HG02678 (cell line): ENCODE measurements at regions not wholly inside any gene's neighbourhood (a gene's known extent, or its start where the extent isn't known, plus 50 kb on each side); places are given as distances from the start of the nearest gene placed in this dataset.
"Not testable (repeated sequence)": the region's sequence is repeated elsewhere in the genome, so short reads cannot be mapped to it uniquely, and the experiment has no call there.

Source experiments
- ATAC-seq: cut with Tn5 transposase; IDR thresholded peaks from one replicate; pipeline ENCODE4 v1.9.1; 2021; ENCODE audit warnings: mild to moderate bottlenecking, moderate library complexity; ENCODE audit not compliant: unreplicated experiment

- no peak for ATAC-seq
Observed at GRCh38 chr1:181318858-181319235, 164.5 kb upstream of the CACNA1E start.

- ATAC-seq = no peak
Observed at GRCh38 chr1:181319907-181320306, 163.4 kb upstream of the CACNA1E start.

GRCh38 chr1:181324797-181325616, 158.3 kb upstream of the CACNA1E start:
- no peak for ATAC-seq

- not testable (repeated sequence) for ATAC-seq
Observed at GRCh38 chr1:181325765-181326164, 157.6 kb upstream of the CACNA1E start.

GRCh38 chr1:181326348-181326747, 157.0 kb upstream of the CACNA1E start:
- no peak for ATAC-seq

- no peak for ATAC-seq
Observed at GRCh38 chr1:181327796-181328195, 155.5 kb upstream of the CACNA1E start.

- no peak for ATAC-seq
Observed at GRCh38 chr1:181334724-181335123, 148.6 kb upstream of the CACNA1E start.

GRCh38 chr1:181335631-181336030, 147.7 kb upstream of the CACNA1E start:
- ATAC-seq = no peak

GRCh38 chr1:181341026-181341632, 142.2 kb upstream of the CACNA1E start:
- no peak for ATAC-seq

- ATAC-seq = no peak
Observed at GRCh38 chr1:181344091-181344490, 139.2 kb upstream of the CACNA1E start.

GRCh38 chr1:181345146-181345545, 138.2 kb upstream of the CACNA1E start:
- ATAC-seq = no peak

GRCh38 chr1:181347495-181348390, 135.6 kb upstream of the CACNA1E start:
- ATAC-seq = no peak

- ATAC-seq = no peak
Observed at GRCh38 chr1:181349512-181349911, 133.8 kb upstream of the CACNA1E start.

GRCh38 chr1:181350131-181350530, 133.2 kb upstream of the CACNA1E start:
- ATAC-seq = no peak

- ATAC-seq = no peak
Observed at GRCh38 chr1:181351740-181352139, 131.6 kb upstream of the CACNA1E start.

- ATAC-seq = no peak
Observed at GRCh38 chr1:181352695-181353094, 130.6 kb upstream of the CACNA1E start.

GRCh38 chr1:181353526-181353925, 129.8 kb upstream of the CACNA1E start:
- ATAC-seq = no peak

- ATAC-seq = no peak
Observed at GRCh38 chr1:181354865-181355264, 128.5 kb upstream of the CACNA1E start.

- no peak for ATAC-seq
Observed at GRCh38 chr1:181356505-181357340, 126.6 kb upstream of the CACNA1E start.

GRCh38 chr1:181359012-181359411, 124.3 kb upstream of the CACNA1E start:
- ATAC-seq = no peak

- no peak for ATAC-seq
Observed at GRCh38 chr1:181364801-181365200, 118.5 kb upstream of the CACNA1E start.
